Esophagus squamous epithelium (tissue), 5 donors: ENCODE measurements at regions not wholly inside any gene's neighbourhood (a gene's known extent, or its start where the extent isn't known, plus 50 kb on each side); places are given as distances from the start of the nearest gene placed in this dataset.

ENCODE experiments used
- DNase-seq: peaks from one replicate; lab custom pipeline; 2025; lab: John Stamatoyannopoulos, UW
- H3K27ac ChIP-seq, 4 donors: fragments of 200-600 bp; sonication (generic); one replicate each; pipeline ENCODE4 v1.5.1; 2016 to 2019; ENCODE audit warnings: mild to moderate bottlenecking in 1 of 4
- H3K27me3 ChIP-seq, 4 donors: fragments of 200-600 bp; sonication (generic); 1 replicate in 3 of 4; 2 replicates in 1 of 4; pipeline versions ENCODE4 v1.5.1 to v1.6.0; 2017 to 2021; ENCODE audit warnings: antibody characterized with exemption in 1 of 4
- H3K36me3 ChIP-seq, 3 donors: fragments of 200-600 bp; sonication (generic); one replicate each; pipeline ENCODE4 v1.5.1; 2016 to 2019
- H3K4me1 ChIP-seq, 3 donors: fragments of 200-600 bp; sonication (generic); one replicate each; pipeline ENCODE4 v1.5.1; 2017 to 2019
- H3K4me3 ChIP-seq, 4 donors: fragments of 200-600 bp; sonication (generic); 1 replicate in 3 of 4; 2 replicates in 1 of 4; pipeline ENCODE4 v1.5.1; 2016 to 2019; ENCODE audit warnings: mild to moderate bottlenecking in 2 of 4, moderate library complexity in 1 of 4
- H3K9me3 ChIP-seq, 3 donors: fragments of 200-600 bp; sonication (generic); one replicate each; pipeline ENCODE4 v1.5.1; 2016 to 2019
- CTCF ChIP-seq, 6 experiments: fragments of 450-650 bp in 4 of 6; fragments of 200-600 bp in 2 of 6; sonication (generic) in 2 of 6; IDR thresholded peaks; one replicate each; pipeline ENCODE4 v1.5.1; 2016 to 2019; ENCODE audit warnings: antibody characterized with exemption in 6 of 6, mild to moderate bottlenecking in 4 of 6, moderate library complexity in 4 of 6
- POLR2A ChIP-seq, 4 donors: fragments of 450-650 bp; IDR thresholded peaks; one replicate each; pipeline ENCODE4 v1.6.1; 2017; ENCODE audit warnings: antibody characterized with exemption in 4 of 4, mild to moderate bottlenecking in 4 of 4, moderate library complexity in 3 of 4
- WGBS, 2 donors: methylation state at CpG; one replicate each; pipeline ENCODE4 v1.1.5; 2018; 5-methylcytosine and 5-hydroxymethylcytosine counted together
- intact Hi-C: fragments of 100-400 bp; cut with DNase I; formaldehyde crosslinking; loops from one replicate; pipeline ENCODE4 v1.15.0; 2022
- donor health status: DM: yes; HTN: yes; CAD: no.

- no peak overlapping the region for H3K4me3 ChIP-seq
- no peaks in the 10 kb centered on the region for H3K36me3 ChIP-seq
- peaks cover 0 to 17% (median 0%) of the 10 kb centered on the region in 4 donors for H3K27me3 ChIP-seq
- WGBS, 2 donors: 41 to 86% methylated on average over 2 to 12 of the region's 24 CpGs
- H3K4me1 ChIP-seq: peaks cover 0 to 16% (median 9%) of the 10 kb centered on the region in 3 donors
- TF ChIP-seq POLR2A (IDR thresholded peaks at IDR 0.05) (no peak), CTCF (IDR thresholded peaks at IDR 0.05) (no peak)
- H3K27ac ChIP-seq: no peak overlapping the region
- intact Hi-C loops: no loop called here
- no peaks in the 10 kb centered on the region for H3K9me3 ChIP-seq
- DNase-seq: no peak
Observed at GRCh38 chr2:239751679-239752355, 273.3 kb downstream of the NDUFA10 start.

- Histone ChIP-seq H3K4me3 (no peak overlapping the region), H3K27ac (no peak overlapping the region), H3K36me3 (no peaks in the 10 kb centered on the region), H3K27me3 (peaks cover 0 to 24% (median 0%) of the 10 kb centered on the region in 4 donors), H3K4me1 (peaks cover 0 to 11% (median 9%) of the 10 kb centered on the region in 3 donors), H3K9me3 (no peaks in the 10 kb centered on the region)
- WGBS, 2 donors: 100% methylated on average over 1 of the region's 22 CpGs; no CpG with 5 or more reads in 1 of the 2 donors
- intact Hi-C loops: no loop called here
- DNase-seq: no peak
- no peak for TF ChIP-seq CTCF (IDR thresholded peaks at IDR 0.05)
- no peak for TF ChIP-seq POLR2A (IDR thresholded peaks at IDR 0.05)
Observed at GRCh38 chr2:239750929-239751678, 274.0 kb downstream of the NDUFA10 start.

GRCh38 chr2:239750045-239750835 lies 274.9 kb downstream of the NDUFA10 start:
- intact Hi-C loops: no loop called here
- no peak for TF ChIP-seq CTCF (IDR thresholded peaks at IDR 0.05)
- no peak overlapping the region for H3K4me3 ChIP-seq
- no peaks in the 10 kb centered on the region for H3K9me3 ChIP-seq
- no peak for DNase-seq
- no peaks in the 10 kb centered on the region for H3K36me3 ChIP-seq
- H3K4me1 ChIP-seq: peaks cover 0 to 11% (median 9%) of the 10 kb centered on the region in 3 donors
- H3K27me3 ChIP-seq: peaks cover 0 to 26% (median 0%) of the 10 kb centered on the region in 4 donors
- no peak overlapping the region for H3K27ac ChIP-seq
- 85 to 89% methylated on average over 16 to 20 of the region's 29 CpGs for WGBS, 2 donors

GRCh38 chr2:239749272-239749873 lies 275.8 kb downstream of the NDUFA10 start:
- H3K4me3 ChIP-seq: no peak overlapping the region
- 59 to 90% methylated on average over 2 to 6 of the region's 12 CpGs for WGBS, 2 donors
- H3K27me3 ChIP-seq: peaks cover 0 to 31% (median 0%) of the 10 kb centered on the region in 4 donors
- no peaks in the 10 kb centered on the region for H3K36me3 ChIP-seq
- H3K9me3 ChIP-seq: no peaks in the 10 kb centered on the region
- H3K4me1 ChIP-seq: peaks cover 0 to 11% (median 9%) of the 10 kb centered on the region in 3 donors
- no peak overlapping the region for H3K27ac ChIP-seq
- TF ChIP-seq POLR2A (IDR thresholded peaks at IDR 0.05) (no peak), CTCF (IDR thresholded peaks at IDR 0.05) (no peak)
- intact Hi-C loops: no loop called here
- no peak for DNase-seq
